NCI-H1092 treated with DMSO at 0.1 percent for 48 hours (cell line): ENCODE measurements at regions not wholly inside any gene's neighbourhood (a gene's known extent, or its start where the extent isn't known, plus 50 kb on each side); places are given as distances from the start of the nearest gene placed in this dataset.
A peak's percentile ranks its signal among the peaks of the same experiment; 100 is the strongest.
"Not testable (repeated sequence)": the region's sequence is repeated elsewhere in the genome, so short reads cannot be mapped to it uniquely, and the experiment has no call there.

Source experiments
- DNase-seq: peaks from one replicate; lab custom pipeline; 2025; lab: John Stamatoyannopoulos, UW

DNA sequence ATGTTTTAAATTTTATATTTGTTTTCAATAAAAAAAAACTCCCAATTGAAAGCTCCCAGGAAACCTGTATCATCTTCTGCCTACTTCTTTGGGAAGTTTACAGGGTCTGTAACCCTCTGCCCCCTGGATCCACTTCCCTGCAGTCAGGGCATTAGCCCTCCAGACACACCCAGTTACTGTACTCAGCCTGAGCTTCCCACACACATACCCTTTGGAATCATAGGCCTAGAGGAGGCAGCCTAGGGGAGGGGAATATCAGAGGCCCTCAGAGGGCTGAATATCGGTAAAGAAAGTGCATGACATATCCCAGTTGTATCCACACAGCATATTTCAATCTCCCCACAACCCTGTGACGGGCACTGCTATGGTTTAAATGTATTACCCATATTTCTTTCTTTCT is 56.2 kb upstream of the TFPI start:
- not testable (repeated sequence) for DNase-seq

- no peak for DNase-seq
Observed at GRCh38 chr2:187612857-187613256, 58.6 kb upstream of the TFPI start.

- no peak for DNase-seq
Observed at GRCh38 chr2:187614756-187615155, 60.5 kb upstream of the TFPI start.

DNA sequence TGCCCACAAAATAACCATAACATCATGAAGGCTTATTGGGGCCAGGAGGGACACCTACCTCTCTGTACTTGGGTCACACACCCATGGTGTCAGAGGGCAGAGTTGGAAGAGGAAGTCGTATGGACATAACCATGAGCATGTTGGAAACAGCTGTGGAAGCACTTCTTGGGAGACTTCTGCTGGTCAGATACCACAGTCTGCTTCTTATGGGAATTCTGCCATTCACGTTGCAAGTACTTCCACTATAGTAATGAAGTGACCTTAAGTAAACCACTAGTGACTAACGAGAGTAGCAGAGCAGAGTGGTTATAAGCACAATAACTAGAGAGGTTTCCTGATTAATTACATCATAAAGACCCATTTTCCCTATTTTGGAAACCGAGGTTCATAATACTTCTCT is 61.1 kb upstream of the TFPI start:
- no peak for DNase-seq

DNA sequence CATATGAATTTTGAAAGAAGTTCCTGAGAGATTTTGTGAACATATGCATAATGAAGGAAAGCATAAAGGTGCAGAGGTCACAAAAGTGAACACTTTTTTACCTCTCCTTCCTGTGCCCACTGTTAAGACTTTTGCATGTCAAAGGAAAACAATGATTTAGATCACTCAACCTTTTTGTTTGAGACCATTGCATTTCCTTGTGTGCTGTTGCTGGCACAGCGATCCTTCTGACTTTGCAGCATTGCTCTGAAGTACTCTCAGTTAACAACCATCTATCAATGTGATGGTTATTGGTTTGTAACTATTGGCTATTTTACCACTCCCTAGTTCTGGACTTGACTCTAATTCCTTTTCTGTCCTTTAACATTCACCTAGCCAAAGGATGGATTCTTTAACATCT is 61.7 kb upstream of the TFPI start:
- DNase-seq = no peak

- no peak for DNase-seq
Observed at GRCh38 chr2:187617120-187617519, 62.9 kb upstream of the TFPI start.

DNA sequence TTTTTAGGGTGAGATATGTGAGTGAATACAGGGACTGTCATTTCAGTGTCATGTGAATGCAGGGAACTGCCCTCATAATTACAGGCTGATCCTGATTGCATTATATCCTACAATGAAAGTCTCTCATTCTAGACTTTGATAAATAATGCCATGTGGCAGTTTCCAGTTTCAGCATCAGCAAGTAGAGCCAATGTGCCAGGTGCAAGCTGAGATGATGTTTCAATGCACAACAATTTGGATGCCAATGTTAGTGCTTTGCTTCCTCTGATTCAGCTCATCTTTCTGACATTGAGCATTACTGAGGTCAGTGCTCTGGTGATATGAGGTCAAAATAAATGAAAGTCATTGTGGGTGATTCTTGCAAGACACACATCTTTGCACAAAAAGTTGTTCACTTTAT is 63.7 kb upstream of the TFPI start:
- DNase-seq = no peak

GRCh38 chr2:187618813-187619212 is 64.6 kb upstream of the TFPI start:
- no peak for DNase-seq

DNA sequence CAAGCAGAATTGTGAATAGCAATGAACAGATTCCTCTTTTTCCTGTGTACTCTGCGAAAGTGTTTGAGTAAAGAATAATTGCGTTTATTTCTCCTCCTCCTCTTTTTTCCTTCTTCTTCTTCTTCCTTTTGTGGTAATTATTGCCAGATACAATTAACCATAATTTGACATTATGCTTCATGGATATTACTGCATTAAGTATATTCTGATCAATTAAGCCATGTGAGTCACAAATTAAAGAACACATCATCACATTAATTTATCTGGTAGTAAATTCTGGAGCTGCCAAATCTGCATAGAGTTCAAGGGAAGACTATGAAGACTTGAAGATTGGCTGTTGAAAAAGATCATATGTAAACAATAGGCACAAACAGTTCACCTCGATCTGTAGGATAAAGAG is 72.9 kb upstream of the TFPI start:
- DNase-seq = no peak

DNA sequence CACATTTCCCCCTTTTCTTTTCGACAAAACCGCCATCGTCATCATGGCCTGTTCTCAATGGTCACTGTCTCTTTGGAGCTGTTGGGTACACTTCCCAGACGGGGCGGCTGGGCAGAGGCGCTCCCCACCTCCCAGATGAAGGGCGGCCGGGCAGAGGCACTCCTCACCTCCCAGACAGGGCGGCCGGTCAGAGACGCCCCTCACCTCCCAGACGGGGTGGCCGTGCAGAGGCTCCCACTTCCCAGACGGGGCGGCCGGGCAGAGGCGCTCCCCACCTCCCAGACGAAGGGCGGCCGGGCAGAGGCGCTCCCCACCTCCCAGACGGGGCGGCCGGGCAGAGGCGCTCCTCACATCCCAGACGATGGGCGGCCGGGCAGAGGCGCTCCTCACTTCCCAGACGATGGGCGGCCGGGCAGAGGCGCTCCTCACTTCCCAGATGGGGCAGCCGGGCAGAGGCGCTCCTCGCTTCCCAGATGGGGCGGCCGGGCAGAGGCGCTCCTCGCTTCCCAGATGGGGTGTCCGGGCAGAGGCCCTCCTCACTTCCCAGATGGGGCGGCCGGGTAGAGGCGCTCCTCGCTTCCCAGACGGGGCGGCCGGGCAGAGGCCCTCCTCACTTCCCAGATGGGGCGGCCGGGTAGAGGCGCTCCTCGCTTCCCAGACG is 82.6 kb upstream of the TFPI start:
- DNase-seq = not testable (repeated sequence)

DNA sequence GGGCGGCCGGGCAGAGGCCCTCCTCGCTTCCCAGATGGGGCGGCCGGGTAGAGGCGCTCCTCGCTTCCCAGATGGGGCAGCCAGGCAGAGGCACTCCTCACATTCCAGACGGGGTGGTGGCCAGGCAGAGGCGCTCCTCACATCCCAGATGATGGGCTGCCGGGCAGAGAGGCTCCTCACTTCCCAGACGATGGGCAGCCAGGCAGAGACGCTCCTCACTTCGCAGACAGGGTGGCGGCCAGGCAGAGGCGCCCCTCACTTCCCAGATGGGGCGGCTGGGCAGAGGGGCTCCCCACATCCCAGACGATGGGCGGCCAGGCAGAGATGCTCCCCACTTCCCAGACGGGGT is 83.1 kb upstream of the TFPI start:
- not testable (repeated sequence) for DNase-seq

DNA sequence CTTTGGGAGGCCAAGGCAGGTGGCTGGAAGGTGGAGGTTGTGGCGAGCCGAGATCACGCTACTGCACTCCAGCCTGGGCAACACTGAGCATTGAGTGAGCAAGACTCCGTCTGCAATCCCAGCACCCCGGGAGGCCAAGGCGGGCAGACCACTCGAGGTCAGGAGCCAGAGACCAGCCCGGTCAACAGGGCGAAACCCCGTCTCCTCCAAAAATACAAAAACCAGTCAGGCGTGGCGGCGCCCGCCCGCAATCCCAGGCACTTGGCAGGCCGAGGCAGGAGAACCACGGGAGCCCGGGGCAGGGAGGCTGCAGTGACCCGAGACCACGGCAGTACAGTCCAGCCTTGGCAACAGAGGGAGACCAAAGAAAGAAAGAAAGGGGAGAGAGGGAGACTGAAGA is 83.5 kb upstream of the TFPI start:
- DNase-seq = not testable (repeated sequence)

- DNase-seq = no peak
Observed at GRCh38 chr2:187638840-187639239, 84.6 kb upstream of the TFPI start.

- no peak for DNase-seq
Observed at GRCh38 chr2:187640926-187641510, 86.8 kb upstream of the TFPI start.

GRCh38 chr2:187642498-187642897 is 88.3 kb upstream of the TFPI start:
- DNase-seq = no peak

DNA sequence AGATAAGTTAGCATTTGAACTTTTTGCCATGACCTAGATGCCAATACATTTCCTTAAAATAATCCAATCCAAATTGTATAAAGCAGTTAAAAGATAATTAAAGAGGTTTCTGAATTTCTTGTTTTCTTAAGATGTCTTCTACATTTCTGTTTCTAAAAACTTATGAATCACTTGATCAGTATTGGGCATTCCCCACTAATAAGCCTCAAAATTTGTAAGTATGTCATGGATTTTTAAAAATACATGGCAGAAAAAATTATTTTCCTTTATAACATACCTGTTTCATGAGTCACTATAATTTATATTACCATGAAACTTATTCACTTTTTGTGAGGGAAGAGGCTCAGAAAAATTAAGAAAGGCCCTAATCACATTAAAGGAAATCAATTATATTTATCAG is 90.3 kb upstream of the TFPI start:
- DNase-seq = no peak

GRCh38 chr2:187644981-187645380 is 90.7 kb upstream of the TFPI start:
- DNase-seq = no peak

DNA sequence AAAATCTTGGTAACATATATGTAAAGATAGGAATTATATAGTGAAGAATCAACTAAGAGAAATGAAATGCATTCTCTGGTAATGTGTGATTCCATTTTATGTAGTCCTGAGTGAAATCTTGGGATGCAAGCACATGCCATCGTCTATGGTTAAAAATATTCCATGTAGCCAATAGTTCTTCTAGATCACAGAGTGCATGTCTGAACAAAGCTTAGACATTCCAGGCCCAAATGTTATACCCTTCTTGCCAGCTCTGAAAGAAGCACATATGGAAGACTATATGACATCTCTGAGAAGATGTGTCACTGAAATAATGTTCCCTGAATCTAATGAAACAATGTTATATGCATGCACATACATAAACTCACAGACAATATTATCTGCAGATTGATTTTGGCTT is 92.3 kb upstream of the TFPI start:
- no peak for DNase-seq

- peak; percentile 47 for DNase-seq
Observed at GRCh38 chr2:187654535-187654934, 100.3 kb upstream of the TFPI start.

DNA sequence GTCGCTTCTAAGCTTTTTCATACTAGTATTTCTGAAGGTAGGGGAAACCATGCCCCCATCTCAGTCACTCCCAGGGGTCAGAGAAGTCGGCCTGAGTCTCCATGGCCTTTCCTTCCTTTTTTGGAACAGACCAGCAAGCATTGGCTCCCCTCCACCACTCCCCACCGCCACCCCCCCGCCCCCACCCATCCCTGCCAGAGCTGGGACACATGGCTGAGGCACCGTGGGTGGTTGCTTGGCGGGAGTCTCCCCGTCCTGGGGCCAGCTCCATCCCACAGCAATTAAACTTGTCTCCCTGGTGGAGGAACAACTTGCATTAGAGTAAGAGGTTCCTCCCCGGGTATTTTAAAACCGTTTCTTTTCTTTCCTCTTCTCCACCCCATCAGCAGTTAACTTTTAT is 100.8 kb upstream of the TFPI start:
- no peak for DNase-seq

DNA sequence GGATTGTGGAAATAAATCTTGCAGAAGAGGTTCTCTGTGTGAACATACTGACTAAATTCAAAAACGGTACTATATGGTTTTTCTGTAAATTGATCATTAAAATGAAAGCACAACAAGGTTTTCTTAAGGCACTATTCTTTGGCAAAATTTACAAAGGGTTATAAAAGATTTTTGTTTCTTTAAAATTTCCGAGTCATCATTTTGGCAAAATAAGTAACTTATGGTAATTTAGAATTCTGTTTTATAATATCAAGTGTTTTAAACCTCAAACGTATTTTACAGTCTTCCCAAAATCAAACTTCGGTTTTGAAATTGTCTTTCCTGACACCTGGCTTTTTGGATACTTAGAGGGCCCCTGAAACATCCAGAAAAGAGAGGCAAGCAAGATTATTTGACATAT is 101.9 kb upstream of the TFPI start:
- no peak for DNase-seq

GRCh38 chr2:187658952-187659525 is 104.8 kb upstream of the TFPI start:
- no peak for DNase-seq

DNA sequence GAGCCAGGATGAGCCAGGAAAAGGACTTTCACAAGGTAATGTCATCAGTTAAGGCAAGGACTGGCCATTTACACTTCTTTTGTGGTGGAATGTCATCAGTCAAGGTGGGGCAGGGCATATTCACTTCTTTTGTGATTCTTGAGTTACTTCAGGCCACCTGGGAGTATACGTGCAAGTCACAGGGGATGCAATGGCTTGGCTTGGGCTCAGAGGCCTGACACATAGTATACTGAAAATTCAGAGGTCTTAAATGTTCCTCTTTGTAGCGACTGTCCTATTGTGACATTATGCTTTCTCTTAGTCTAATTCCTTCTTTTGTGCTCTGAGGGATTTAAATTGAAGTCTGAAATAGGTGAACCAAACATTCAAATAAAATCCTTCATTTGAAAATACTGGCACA is 121.8 kb upstream of the TFPI start:
- DNase-seq = not testable (repeated sequence)

GRCh38 chr2:187679454-187679853 is 125.2 kb upstream of the TFPI start:
- no peak for DNase-seq
